HL-60/S4 (cell line): ENCODE measurements at regions not wholly inside any gene's neighbourhood (a gene's known extent, or its start where the extent isn't known, plus 50 kb on each side); places are given as distances from the start of the nearest gene placed in this dataset.

Experiments used
- in situ Hi-C: fragments of 300-500 bp; cut with MboI; formaldehyde crosslinking; loops from 2 replicates; pipeline ENCODE4 v1.14.3; 2022; ENCODE audit warnings: low sequenced_read_pairs

- in situ Hi-C loops: no loop called here
Measured at GRCh38 chr1:96340686-96341085, 380.9 kb upstream of the PTBP2 start.

- in situ Hi-C loops: no loop called here
Measured at GRCh38 chr1:96346719-96347118, 374.9 kb upstream of the PTBP2 start.

- in situ Hi-C loops: no loop called here
Measured at GRCh38 chr1:96349896-96350295, 371.7 kb upstream of the PTBP2 start.

GRCh38 chr1:96352733-96353132 is 368.9 kb upstream of the PTBP2 start:
- in situ Hi-C loops: no loop called here

- in situ Hi-C loops: no loop called here
Measured at GRCh38 chr1:96355521-96355920, 366.1 kb upstream of the PTBP2 start.

- in situ Hi-C loops: no loop called here
Measured at GRCh38 chr1:96355961-96356360, 365.6 kb upstream of the PTBP2 start.

GRCh38 chr1:96357141-96357765 is 364.3 kb upstream of the PTBP2 start:
- in situ Hi-C loops: no loop called here

GRCh38 chr1:96358057-96358456 is 363.5 kb upstream of the PTBP2 start:
- in situ Hi-C loops: no loop called here

GRCh38 chr1:96360036-96360795 is 361.4 kb upstream of the PTBP2 start:
- in situ Hi-C loops: no loop called here

GRCh38 chr1:96361271-96361856 is 360.2 kb upstream of the PTBP2 start:
- in situ Hi-C loops: no loop called here

- in situ Hi-C loops: no loop called here
Measured at GRCh38 chr1:96361961-96362360, 359.6 kb upstream of the PTBP2 start.

- in situ Hi-C loops: no loop called here
Measured at GRCh38 chr1:96362623-96363022, 359.0 kb upstream of the PTBP2 start.

- in situ Hi-C loops: no loop called here
Measured at GRCh38 chr1:96363826-96364225, 357.8 kb upstream of the PTBP2 start.

- in situ Hi-C loops: no loop called here
Measured at GRCh38 chr1:96364576-96364975, 357.0 kb upstream of the PTBP2 start.

- in situ Hi-C loops: no loop called here
Measured at GRCh38 chr1:96365076-96365475, 356.5 kb upstream of the PTBP2 start.

- in situ Hi-C loops: no loop called here
Measured at GRCh38 chr1:96365596-96366390, 355.8 kb upstream of the PTBP2 start.

- in situ Hi-C loops: no loop called here
Measured at GRCh38 chr1:96366516-96366915, 355.1 kb upstream of the PTBP2 start.

GRCh38 chr1:96367791-96368190 is 353.8 kb upstream of the PTBP2 start:
- in situ Hi-C loops: no loop called here

- in situ Hi-C loops: no loop called here
Measured at GRCh38 chr1:96370757-96371156, 350.8 kb upstream of the PTBP2 start.

- in situ Hi-C loops: no loop called here
Measured at GRCh38 chr1:96372881-96373280, 348.7 kb upstream of the PTBP2 start.

- in situ Hi-C loops: no loop called here
Measured at GRCh38 chr1:96374076-96374762, 347.4 kb upstream of the PTBP2 start.
